HG02840 (cell line): ENCODE measurements at regions not wholly inside any gene's neighbourhood (a gene's known extent, or its start where the extent isn't known, plus 50 kb on each side); places are given as distances from the start of the nearest gene placed in this dataset.
A peak's percentile ranks its signal among the peaks of the same experiment; 100 is the strongest.

ENCODE experiments used
- ATAC-seq: cut with Tn5 transposase; IDR thresholded peaks from one replicate; pipeline ENCODE4 v1.9.1; 2021; ENCODE audit warnings: mild to moderate bottlenecking, moderate library complexity, moderate number of reproducible peaks; ENCODE audit not compliant: unreplicated experiment, low FRiP score

- no peak for ATAC-seq
These were observed 107.9 kb upstream of the GRAMD2B start for GRCh38 chr5:126315341-126315740.

DNA sequence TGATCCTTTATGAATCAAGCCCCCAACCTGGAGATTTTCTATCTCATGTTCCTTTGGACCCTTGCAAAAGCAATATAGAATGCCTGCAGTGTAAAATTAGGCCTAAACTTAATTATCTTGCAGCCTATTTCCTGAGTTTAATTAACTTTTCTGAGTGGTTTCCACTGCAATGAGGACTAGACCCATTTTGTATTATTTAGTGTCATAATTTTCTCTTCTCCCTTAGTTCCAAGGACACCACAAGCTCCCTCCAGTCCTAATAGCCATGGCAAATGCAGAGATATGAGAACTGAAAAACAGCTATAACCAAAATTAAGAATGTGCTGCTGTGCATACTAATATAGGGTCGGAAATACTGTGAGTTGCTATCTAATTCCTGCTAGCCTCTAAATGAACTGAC is 90.9 kb upstream of the GRAMD2B start:
- no peak for ATAC-seq

DNA sequence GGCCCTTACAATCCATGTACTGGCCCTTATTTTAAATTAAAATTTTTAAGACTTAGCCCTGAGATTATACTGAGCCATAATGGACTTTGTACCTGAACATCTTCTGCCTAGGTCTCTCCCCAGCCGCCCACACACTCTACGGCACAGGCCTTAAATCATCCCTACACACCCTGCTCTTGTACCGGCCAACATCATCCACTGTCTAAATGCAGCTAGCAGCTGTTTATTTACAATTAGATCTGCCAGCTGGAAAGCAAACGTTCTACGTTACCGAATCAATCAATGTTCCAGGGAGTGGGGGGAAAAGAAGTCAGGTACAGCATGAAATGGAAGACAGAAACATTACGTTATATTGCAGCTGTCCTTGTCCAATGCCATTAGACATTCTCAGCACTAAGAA is 88.4 kb upstream of the GRAMD2B start:
- no peak for ATAC-seq

- no peak for ATAC-seq
These were observed 87.3 kb upstream of the GRAMD2B start for GRCh38 chr5:126335886-126336285.

DNA sequence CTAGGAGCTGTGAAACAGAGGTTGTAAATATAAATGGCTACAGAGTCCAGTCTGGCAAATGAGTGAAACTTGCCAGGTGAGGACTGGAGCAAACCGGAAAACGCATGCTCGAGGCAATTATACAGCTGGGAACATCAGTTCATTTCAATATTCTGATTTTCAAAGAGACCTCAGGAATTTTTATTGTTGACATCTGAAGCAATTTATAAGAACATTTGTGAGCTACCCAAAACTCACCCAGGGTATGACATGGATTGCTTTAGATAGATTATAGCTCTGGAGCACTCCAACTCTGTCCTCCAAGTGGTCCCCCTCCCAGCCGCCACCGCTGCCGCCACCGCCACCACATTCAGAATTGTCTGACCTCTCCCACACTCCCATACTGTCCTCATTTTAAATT is 84.6 kb upstream of the GRAMD2B start:
- no peak for ATAC-seq

GRCh38 chr5:126339215-126339805 is 83.9 kb upstream of the GRAMD2B start:
- no peak for ATAC-seq

GRCh38 chr5:126341906-126342630 is 81.1 kb upstream of the GRAMD2B start:
- no peak for ATAC-seq

- no peak for ATAC-seq
These were observed 74.2 kb upstream of the GRAMD2B start for GRCh38 chr5:126348855-126349635.

GRCh38 chr5:126351153-126351552 is 72.1 kb upstream of the GRAMD2B start:
- ATAC-seq: no peak

DNA sequence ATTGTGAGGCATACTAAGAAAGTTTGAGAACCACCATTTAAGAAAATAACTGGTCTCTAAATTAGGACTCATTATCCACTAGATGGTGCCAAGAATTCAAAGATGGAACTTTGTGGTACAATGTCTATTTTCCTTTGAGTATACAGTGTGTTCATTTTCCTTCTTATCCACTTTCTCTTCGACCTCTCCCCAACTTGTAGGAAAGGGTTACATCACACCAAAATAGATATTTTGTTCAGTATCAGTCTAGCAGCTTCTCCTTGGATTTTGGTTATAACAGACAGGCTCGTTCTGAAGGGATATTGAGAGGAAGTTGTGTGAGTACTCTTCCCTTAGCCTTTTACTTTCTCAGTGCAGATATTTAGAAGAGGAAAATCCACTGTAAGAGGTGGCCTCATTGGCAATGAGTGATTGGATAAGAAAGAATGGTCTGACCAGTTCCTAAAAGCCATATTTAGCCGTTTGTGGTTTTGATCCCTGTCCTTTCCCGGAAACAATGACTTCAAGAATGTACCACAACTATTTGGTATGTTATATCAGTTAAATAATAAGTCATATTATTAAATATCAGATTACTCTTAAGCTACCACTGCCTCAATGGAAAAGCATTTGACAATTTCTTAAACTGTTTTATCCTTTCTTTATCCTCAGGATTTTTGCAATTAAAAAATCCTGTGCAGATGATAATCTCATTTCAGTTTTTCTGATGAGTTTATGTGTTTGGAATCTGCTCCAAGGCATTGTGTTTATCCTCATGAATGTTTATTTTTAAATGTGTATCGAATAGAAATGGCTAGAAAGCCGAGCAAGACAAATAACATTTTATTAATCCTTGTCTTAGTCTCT is 69.0 kb upstream of the GRAMD2B start:
- no peak for ATAC-seq

GRCh38 chr5:126354858-126355731 is 68.1 kb upstream of the GRAMD2B start:
- no peak for ATAC-seq

DNA sequence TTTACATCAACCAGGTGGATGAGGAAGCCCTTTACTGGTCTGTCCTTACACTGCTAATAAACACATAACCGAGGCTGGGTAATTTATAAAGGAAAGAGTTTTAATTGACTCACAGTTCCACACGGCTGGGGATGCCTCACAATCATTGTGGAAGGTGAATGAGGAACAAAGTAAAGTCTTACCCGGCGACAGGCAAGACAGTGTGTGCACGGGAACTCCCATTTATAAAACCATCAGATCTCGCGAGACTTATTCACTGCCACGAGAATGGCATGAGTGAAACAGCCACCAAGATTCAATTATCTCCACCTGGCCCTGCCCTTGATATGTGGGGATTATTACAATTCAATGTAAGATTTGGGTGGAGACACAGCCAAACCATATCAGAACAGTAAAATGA is 67.3 kb upstream of the GRAMD2B start:
- no peak for ATAC-seq

GRCh38 chr5:126357585-126358342 is 65.4 kb upstream of the GRAMD2B start:
- no peak for ATAC-seq

DNA sequence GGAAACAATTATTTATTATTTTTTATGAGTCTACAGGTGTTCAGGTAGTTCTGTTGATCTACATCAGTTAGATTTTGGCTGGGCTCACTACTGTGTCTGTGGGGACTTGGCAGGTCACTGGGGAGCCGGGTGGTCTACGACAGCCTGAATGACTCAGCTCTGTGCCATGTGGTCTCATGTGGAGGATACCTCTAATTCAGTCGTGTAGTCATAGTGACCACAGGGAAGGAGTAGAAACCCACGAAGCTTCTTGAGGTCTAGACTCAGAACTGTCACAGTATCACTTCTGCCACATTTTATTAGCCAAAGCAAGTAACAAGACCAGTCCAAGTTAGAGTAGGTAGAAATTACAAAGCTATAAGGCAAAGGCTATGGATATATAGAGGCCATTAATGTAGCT is 64.7 kb upstream of the GRAMD2B start:
- peak; percentile 83 for ATAC-seq

DNA sequence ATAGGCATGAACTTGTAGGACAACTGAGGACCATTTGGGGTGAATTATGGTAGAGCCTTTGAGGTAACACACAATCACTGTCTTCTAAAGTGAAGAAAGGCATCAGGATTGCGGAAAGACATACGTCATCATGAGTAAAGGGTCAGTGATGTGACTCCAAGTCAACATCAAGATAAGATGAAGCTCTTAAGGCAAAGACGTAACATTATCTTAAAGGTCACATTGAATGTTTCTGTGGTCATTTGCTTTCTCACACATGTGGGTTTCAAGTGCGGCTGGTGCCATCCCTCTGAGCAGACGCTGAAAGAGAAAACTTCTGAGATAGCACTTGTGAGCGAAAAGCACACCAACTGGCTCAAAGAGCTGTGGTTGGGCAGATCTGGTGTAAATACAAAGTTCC is 63.3 kb upstream of the GRAMD2B start:
- no peak for ATAC-seq

- no peak for ATAC-seq
These were observed 62.7 kb upstream of the GRAMD2B start for GRCh38 chr5:126360467-126360866.

DNA sequence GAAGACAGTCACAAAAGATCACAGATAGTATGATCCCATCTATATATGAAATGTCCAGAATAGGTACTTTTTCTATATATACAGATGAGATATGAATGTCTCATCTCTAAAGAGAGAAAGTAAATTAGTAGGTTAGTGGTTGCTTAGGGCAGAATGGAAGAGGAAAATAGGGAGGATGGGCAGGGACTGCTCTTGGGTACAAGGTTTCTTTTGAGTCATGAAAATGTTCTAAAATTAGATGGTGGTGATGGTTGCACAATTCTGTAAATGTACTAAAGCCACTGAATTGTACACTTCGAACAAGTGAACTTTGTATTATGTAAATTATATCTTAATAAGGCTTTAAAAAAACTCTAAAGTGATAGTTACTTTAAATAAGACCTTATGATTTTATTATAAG is 59.6 kb upstream of the GRAMD2B start:
- no peak for ATAC-seq

DNA sequence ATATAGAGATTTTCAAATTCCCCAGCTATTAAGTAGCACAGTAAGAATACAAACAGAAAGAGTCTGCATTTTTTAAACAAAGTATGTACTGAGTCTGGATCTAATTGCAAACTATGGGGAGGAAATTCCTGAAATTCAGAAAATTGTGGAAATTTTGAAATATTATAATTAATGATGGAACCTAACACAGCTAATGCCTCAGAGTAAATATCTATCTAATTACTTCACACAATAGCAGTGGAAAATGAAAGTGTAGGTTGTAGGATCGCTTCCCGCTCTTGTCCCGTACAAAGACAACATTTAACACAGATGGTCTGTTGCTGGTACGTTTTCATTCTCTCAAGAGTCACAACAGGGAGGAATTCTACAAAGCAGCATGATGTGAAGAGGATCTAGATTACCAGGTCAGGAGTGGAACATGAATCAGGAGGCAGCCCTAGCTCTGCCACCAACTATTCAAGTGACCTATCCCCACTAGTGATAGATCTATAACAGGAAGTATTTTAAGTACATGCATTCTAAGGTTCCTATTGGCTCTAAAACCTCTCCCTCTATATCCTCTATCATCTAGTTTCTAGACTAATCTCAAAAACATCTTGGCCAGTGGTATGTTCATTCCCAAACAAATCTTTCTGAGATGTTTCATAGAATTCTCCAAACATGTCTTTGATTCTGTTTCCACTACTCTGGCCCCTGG is 58.9 kb upstream of the GRAMD2B start:
- no peak for ATAC-seq
